ENCODE measurements at regions not wholly inside any gene's neighbourhood (a gene's known extent, or its start where the extent isn't known, plus 50 kb on each side); places are given as distances from the start of the nearest gene placed in this dataset.
"Not testable (repeated sequence)": the region's sequence is repeated elsewhere in the genome, so short reads cannot be mapped to it uniquely, and the experiment has no call there.

DNA sequence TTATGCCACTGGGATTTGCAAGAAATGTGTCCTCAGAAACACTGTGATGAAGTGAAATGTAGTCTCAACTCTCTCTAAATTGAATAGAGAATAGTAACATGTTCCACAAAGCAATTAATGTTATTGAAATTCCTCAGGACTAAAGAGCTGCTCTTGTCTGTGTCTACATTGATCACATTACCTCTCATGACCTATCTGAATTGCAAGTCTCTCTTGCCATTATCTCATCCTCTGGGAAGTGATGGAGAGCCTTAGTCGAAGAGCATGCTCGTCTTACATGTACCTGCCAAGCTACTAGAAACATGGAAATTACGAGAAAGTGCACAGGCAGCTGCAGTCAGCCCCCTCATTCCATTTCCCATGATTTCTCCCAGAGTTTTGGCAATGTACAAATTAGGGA lies 561.1 kb upstream of the ZNF804A start:
- DNase-seq (no peak), ATAC-seq (no peak)
- H3K9me3 Mint-ChIP-seq (ENCODE audit: low read depth): no peaks in the 10 kb centered on the region
- no peaks in the 10 kb centered on the region for H3K36me3 Mint-ChIP-seq (ENCODE audit: low read depth)
- H3K27me3 Mint-ChIP-seq: no peaks in the 10 kb centered on the region
- intact Hi-C loops (cut with DNase I, micrococcal nuclease): no loop called here
- POLR2A ChIA-PET: no interaction called here
- H3K4me1 Mint-ChIP-seq: no peaks in the 10 kb centered on the region
- CTCF ChIA-PET: no interaction called here
- no peak overlapping the region for H3K4me3 Mint-ChIP-seq
- H3K27ac Mint-ChIP-seq: no peak overlapping the region

DNA sequence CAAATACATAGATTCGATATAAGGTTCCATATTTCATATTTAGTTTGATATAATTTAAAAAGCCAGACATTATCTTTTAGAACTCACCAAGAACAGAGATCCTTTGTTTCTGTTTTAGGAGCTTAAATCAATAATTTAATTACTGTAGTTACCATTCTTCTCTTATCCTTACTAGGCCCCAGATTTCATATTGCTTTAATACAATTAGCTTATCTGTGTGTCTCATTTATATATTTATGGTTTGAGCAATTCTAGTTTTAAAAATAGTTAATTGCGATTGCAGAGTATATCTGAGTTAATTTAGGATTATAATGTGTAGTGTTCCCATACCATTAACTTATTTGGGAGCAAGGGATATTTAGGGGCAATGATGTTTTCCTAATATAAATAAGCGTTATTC lies 558.8 kb upstream of the ZNF804A start:
- ATAC-seq: no peak
- Mint-ChIP-seq H3K4me1 (no peaks in the 10 kb centered on the region), H3K27me3 (no peaks in the 10 kb centered on the region), H3K36me3 (ENCODE audit: low read depth) (no peaks in the 10 kb centered on the region), H3K4me3 (no peak overlapping the region), H3K27ac (no peak overlapping the region), H3K9me3 (ENCODE audit: low read depth) (no peaks in the 10 kb centered on the region)
- ChIA-PET POLR2A (no interaction called here), CTCF (no interaction called here)
- no peak for DNase-seq
- intact Hi-C loops (cut with DNase I, micrococcal nuclease): no loop called here

DNA sequence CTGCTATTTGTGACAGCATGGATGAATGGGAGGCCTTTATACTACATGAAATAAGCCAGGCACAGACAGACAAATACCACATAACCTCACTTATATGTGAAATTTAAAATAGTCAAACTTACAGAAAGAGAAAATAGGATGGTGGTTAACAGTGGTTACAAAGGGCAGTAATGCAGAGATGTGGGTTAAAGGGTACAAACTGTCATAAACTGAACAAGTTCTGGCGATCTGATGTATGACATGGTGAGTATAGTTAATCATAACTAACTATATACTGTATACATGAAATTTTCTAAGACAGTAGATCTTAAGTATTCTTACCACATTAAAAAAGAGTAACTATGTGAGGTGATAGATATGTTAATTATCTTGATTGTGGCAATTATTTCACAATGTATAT lies 558.1 kb upstream of the ZNF804A start:
- ATAC-seq (no peak), DNase-seq (no peak)
- POLR2A ChIA-PET: no interaction called here
- intact Hi-C loops (cut with DNase I, micrococcal nuclease): no loop called here
- no peak overlapping the region for H3K4me3 Mint-ChIP-seq
- no peaks in the 10 kb centered on the region for H3K27me3 Mint-ChIP-seq
- no peaks in the 10 kb centered on the region for H3K36me3 Mint-ChIP-seq (ENCODE audit: low read depth)
- H3K9me3 Mint-ChIP-seq (ENCODE audit: low read depth): no peaks in the 10 kb centered on the region
- H3K27ac Mint-ChIP-seq: no peak overlapping the region
- CTCF ChIA-PET: no interaction called here
- no peaks in the 10 kb centered on the region for H3K4me1 Mint-ChIP-seq

DNA sequence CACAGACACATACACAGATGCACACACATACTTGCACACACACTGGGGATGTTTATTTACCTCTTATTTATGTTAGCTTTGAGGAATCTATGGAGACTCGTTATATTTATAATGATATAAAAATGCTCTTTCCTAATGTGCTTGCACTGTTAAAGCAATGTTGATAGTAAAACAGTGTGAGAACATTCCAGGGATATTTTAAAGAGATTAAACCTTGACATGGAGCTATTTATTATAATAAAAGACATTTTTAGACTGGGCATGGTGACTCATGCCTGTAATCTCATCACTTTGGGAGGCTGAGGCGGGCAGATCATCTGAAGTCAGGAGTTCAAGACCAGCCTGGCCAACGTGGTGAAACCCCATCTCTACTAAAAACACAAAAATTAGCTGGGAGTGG lies 557.3 kb upstream of the ZNF804A start:
- no peak for DNase-seq
- CTCF ChIA-PET: no interaction called here

DNA sequence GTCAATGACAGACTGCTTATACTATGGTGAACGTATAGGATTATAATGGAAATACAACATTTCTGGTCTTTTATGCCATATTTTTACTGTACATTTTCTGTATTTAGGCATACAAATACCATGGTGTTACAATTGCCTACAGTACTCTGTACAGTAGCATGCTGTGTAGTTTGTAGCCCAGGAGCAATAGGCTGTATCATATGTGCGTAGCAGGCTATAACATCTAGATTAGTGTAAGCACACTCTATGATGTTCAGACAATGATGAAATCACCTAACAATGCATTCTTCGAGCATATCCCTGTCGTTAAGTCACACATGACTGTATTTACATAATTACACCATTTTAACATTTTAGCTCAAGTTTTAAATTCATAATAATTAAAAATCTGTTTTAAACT lies 556.6 kb upstream of the ZNF804A start:
- Mint-ChIP-seq H3K27me3 (no peaks in the 10 kb centered on the region), H3K9me3 (ENCODE audit: low read depth) (peaks cover 2% of the 10 kb centered on the region), H3K36me3 (ENCODE audit: low read depth) (no peaks in the 10 kb centered on the region), H3K4me1 (no peaks in the 10 kb centered on the region), H3K4me3 (no peak overlapping the region), H3K27ac (no peak overlapping the region)
- ATAC-seq (no peak), DNase-seq (no peak)
- ChIA-PET CTCF (no interaction called here), POLR2A (no interaction called here)
- intact Hi-C loops (cut with DNase I, micrococcal nuclease): no loop called here

More for the DNA sequence above, 557.3 kb upstream of the ZNF804A start:
- intact Hi-C loops (cut with DNase I, micrococcal nuclease): no loop called here
- Mint-ChIP-seq H3K27ac (no peak overlapping the region), H3K9me3 (ENCODE audit: low read depth) (peaks cover 2% of the 10 kb centered on the region), H3K4me3 (no peak overlapping the region), H3K36me3 (ENCODE audit: low read depth) (no peaks in the 10 kb centered on the region), H3K4me1 (no peaks in the 10 kb centered on the region), H3K27me3 (no peaks in the 10 kb centered on the region)
- POLR2A ChIA-PET: no interaction called here
- ATAC-seq: no peak

DNA sequence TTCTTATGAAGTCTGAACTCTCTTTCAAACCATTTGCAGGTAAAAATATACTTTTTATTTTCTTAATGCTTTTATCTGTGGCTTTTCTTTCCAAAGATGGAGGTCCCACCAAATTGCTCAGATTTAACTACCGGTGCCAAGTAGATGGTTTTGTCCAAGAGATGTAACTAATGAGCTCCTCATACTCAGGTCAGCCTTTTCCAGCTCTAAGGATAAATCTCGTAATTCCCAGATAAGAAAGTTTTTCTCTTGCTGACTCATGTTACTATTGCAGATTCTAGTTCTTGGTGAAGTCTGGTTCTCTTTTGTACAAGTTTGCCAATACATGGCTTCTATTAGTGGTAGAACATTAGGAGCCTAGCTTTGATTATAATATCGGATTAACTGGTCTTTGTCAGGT lies 550.8 kb upstream of the ZNF804A start:
- no peak overlapping the region for H3K27ac Mint-ChIP-seq
- ChIA-PET CTCF (interaction anchor here (0.7 kb wide), 1 partner anchor 316 kb away, joined by 3 read pairs; no protein-coding TSS in a partner anchor), POLR2A (no interaction called here)
- no peaks in the 10 kb centered on the region for H3K36me3 Mint-ChIP-seq (ENCODE audit: low read depth)
- no peak for ATAC-seq
- H3K9me3 Mint-ChIP-seq (ENCODE audit: low read depth): peaks cover 2% of the 10 kb centered on the region
- intact Hi-C loops (cut with DNase I, micrococcal nuclease): no loop called here
- H3K27me3 Mint-ChIP-seq: no peaks in the 10 kb centered on the region
- no peak overlapping the region for H3K4me3 Mint-ChIP-seq
- no peak for DNase-seq
- no peaks in the 10 kb centered on the region for H3K4me1 Mint-ChIP-seq

DNA sequence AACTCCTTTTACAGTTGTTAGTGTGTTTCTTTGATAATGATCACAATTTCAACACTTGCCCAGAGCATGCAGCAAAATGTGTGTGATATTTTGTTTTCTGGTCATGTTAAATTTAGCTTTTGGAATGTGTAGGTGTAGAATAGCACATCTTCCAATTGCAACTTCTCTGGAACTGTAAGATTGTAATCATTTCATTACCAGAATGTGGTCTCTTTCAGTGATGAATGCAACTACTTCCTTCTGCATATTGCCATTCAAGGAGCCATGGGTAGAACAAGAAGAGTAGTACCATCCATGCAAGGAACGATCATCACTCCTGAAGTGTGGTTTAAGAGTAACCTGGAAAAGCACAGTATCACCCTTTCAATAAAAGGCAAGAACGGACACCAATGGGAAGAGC lies 548.8 kb upstream of the ZNF804A start:
- DNase-seq (no peak), ATAC-seq (no peak)
- H3K36me3 Mint-ChIP-seq (ENCODE audit: low read depth): no peaks in the 10 kb centered on the region
- H3K27me3 Mint-ChIP-seq: no peaks in the 10 kb centered on the region
- no peaks in the 10 kb centered on the region for H3K4me1 Mint-ChIP-seq
- intact Hi-C loops (cut with DNase I, micrococcal nuclease): no loop called here
- no peak overlapping the region for H3K4me3 Mint-ChIP-seq
- ChIA-PET CTCF (no interaction called here), POLR2A (no interaction called here)
- H3K27ac Mint-ChIP-seq: no peak overlapping the region
- peaks cover 5% of the 10 kb centered on the region for H3K9me3 Mint-ChIP-seq (ENCODE audit: low read depth)

DNA sequence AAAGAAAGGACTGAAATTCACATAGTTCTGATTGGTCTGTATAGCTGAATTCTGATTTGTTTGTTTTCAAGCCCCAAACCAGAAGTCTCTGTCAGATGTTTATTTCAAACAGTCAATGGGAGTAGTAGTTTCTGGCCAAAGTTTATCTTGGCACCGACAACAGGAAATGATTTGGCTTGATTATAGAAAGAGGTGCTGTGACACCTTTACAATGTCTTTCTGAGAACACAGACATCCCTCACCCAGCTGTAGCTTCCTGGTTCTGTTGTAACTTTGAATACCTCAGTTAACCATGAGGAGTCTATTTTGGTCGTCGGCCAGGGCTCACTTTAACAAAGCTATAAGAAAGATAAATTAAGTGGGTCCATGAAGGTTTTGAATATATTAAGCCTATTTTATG lies 545.0 kb upstream of the ZNF804A start:
- POLR2A ChIA-PET: no interaction called here
- Mint-ChIP-seq H3K4me3 (no peak overlapping the region), H3K27ac (no peak overlapping the region), H3K36me3 (ENCODE audit: low read depth) (no peaks in the 10 kb centered on the region), H3K9me3 (ENCODE audit: low read depth) (peaks cover 3% of the 10 kb centered on the region), H3K27me3 (no peaks in the 10 kb centered on the region), H3K4me1 (no peaks in the 10 kb centered on the region)
- ATAC-seq (no peak), DNase-seq (no peak)
- intact Hi-C loops (cut with DNase I, micrococcal nuclease): no loop called here
- CTCF ChIA-PET: no interaction called here

DNA sequence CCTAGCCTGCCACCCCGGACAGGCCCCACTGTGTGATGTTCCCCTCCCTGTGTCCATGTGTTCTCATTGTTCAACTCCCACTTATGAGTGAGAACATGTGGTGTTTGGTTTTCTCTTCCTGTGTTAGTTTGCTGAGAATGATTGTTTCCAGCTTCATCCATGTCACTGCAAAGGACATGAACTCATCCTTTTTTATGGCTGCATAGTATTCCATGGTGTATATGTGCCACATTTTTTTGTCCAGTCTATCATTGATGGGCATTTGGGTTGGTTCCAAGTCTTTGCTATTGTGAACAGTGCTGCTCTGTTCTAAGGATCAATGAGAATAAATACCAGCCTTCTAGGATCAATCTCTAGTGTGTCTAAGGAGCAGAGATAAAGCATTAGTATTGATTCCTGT lies 543.9 kb upstream of the ZNF804A start:
- POLR2A ChIA-PET; ATAC-seq; H3K4me1 Mint-ChIP-seq; H3K36me3 Mint-ChIP-seq (ENCODE audit: low read depth); H3K9me3 Mint-ChIP-seq (ENCODE audit: low read depth); H3K27me3 Mint-ChIP-seq; H3K4me3 Mint-ChIP-seq; CTCF ChIA-PET; intact Hi-C loops (cut with DNase I, micrococcal nuclease); DNase-seq; H3K27ac Mint-ChIP-seq: not testable (repeated sequence)

DNA sequence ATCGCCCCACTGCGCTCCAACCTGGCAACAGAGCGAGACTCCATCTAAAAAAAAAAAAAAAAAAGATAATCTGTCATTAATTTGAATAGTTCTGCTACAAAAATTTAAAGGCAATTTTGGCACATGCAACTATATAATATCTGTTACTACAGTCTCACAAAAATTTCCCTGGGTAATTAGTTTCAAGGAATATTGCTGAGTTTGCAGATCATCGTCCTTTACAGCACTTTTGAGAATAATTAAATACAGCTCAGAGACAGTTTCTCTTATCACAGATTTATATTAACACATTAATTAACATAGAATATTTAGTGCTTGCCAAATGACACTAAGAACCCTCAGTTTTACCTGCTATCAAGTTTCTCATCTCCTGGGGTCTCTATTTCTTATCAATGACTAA lies 540.4 kb upstream of the ZNF804A start:
- ATAC-seq (no peak), DNase-seq (no peak)
- intact Hi-C loops (cut with DNase I, micrococcal nuclease): no loop called here
- POLR2A ChIA-PET: no interaction called here
- Mint-ChIP-seq H3K4me1 (no peaks in the 10 kb centered on the region), H3K27me3 (no peaks in the 10 kb centered on the region), H3K4me3 (no peak overlapping the region), H3K27ac (no peak overlapping the region), H3K36me3 (ENCODE audit: low read depth) (no peaks in the 10 kb centered on the region), H3K9me3 (ENCODE audit: low read depth) (peaks cover 6% of the 10 kb centered on the region)
- CTCF ChIA-PET: no interaction called here

DNA sequence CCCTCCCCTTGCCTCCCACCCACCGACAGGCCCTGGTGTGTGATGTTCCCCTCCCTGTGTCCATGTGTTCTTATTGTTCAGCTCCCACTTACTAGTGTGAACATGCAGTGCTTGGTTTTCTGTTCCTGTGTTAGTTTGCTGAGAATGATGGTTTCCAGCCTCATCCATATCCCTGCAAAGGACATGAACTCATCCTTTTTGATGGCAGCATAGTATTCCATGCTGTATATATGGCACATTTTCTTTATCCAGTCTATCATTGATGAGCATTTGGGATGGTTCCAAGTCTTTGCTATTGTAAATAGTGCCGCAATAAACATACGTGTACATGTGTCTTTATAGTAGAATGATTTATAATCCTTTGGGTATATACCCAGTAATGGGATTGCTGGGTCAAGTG lies 538.1 kb upstream of the ZNF804A start:
- H3K4me1 Mint-ChIP-seq; H3K36me3 Mint-ChIP-seq (ENCODE audit: low read depth); DNase-seq; H3K27ac Mint-ChIP-seq; H3K27me3 Mint-ChIP-seq; CTCF ChIA-PET; H3K9me3 Mint-ChIP-seq (ENCODE audit: low read depth); H3K4me3 Mint-ChIP-seq; intact Hi-C loops (cut with DNase I, micrococcal nuclease); POLR2A ChIA-PET; ATAC-seq: not testable (repeated sequence)

DNA sequence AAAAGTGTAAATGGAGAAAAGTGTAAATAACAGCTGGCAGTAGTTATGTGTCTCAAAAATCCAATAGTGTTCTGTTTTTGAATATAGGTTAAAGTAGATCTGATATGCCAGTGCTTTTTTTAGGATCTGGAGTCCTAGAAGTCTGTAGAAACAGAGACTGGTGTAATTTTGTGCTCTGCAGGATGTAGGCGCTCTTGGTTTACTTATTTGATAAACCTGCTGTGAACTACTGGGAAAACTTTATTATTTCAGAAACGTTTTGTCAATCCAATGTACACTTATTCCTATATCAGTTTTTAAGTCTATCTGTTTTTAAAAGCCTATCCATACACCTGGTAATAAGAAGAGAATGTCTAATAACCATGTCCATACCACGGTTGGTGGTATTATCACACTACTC lies 530.8 kb upstream of the ZNF804A start:
- Mint-ChIP-seq H3K27ac (no peak overlapping the region), H3K9me3 (ENCODE audit: low read depth) (peaks cover 5% of the 10 kb centered on the region), H3K4me3 (no peak overlapping the region), H3K36me3 (ENCODE audit: low read depth) (no peaks in the 10 kb centered on the region), H3K27me3 (no peaks in the 10 kb centered on the region), H3K4me1 (no peaks in the 10 kb centered on the region)
- intact Hi-C loops (cut with DNase I, micrococcal nuclease): no loop called here
- ChIA-PET CTCF (no interaction called here), POLR2A (no interaction called here)
- DNase-seq (no peak), ATAC-seq (no peak)

DNA sequence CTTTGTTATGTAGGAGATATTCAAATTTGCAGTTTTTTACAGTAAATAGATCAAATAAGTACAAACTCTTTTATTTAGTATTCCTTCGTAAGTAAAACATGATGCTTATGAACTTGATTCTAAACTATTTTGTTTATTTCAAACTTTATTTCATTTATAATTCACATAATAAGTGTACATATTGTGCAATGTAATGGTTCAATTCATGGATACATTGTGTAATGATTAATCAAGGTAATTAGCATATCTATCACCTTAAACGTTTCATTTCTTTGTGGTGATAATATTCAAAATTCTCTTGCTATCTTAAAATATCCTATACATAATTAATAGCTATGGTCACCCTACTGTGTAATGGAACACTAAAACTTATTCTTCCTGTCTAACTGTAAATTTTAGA lies 525.9 kb upstream of the ZNF804A start:
- ATAC-seq: no peak

More for the DNA sequence above, 525.9 kb upstream of the ZNF804A start:
- Mint-ChIP-seq H3K9me3 (ENCODE audit: low read depth) (no peaks in the 10 kb centered on the region), H3K27ac (no peak overlapping the region), H3K4me1 (no peaks in the 10 kb centered on the region), H3K27me3 (no peaks in the 10 kb centered on the region), H3K4me3 (no peak overlapping the region), H3K36me3 (ENCODE audit: low read depth) (no peaks in the 10 kb centered on the region)
- ChIA-PET CTCF (no interaction called here), POLR2A (no interaction called here)
- no peak for DNase-seq
- intact Hi-C loops (cut with DNase I, micrococcal nuclease): no loop called here

Data from activated CD4-positive, alpha-beta T cell treated with anti-CD3 and anti-CD28 coated beads for 36 hours (primary cell).